Gastroesophageal sphincter (tissue), 4 donors: ENCODE measurements at regions not wholly inside any gene's neighbourhood (a gene's known extent, or its start where the extent isn't known, plus 50 kb on each side); places are given as distances from the start of the nearest gene placed in this dataset.

Experiments used
- ATAC-seq: fragments of 150-250 bp; one replicate; pipeline ENCODE4 v1.9.1; 2016; ENCODE audit warnings: mild to moderate bottlenecking, moderate library complexity
- H3K27ac ChIP-seq, 4 donors: fragments of 200-600 bp; sonication (generic) in 3 of 4; 1 replicate in 3 of 4; 2 replicates in 1 of 4; pipeline ENCODE4 v1.5.1; 2016 to 2019
- H3K27me3 ChIP-seq: fragments of 200-600 bp; sonication (generic); one replicate; pipeline ENCODE4 v1.5.1; 2019
- H3K36me3 ChIP-seq, 2 donors: fragments of 200-600 bp; sonication (generic); one replicate each; pipeline ENCODE4 v1.5.1; 2019; ENCODE audit warnings: control low read depth in 1 of 2
- H3K4me1 ChIP-seq, 3 donors: fragments of 200-600 bp; sonication (generic); 1 replicate in 2 of 3; 2 replicates in 1 of 3; pipeline ENCODE4 v1.5.1; 2016 to 2019; ENCODE audit warnings: control low read depth in 2 of 3
- H3K4me3 ChIP-seq, 2 donors: fragments of 200-600 bp; sonication (generic); one replicate each; pipeline ENCODE4 v1.5.1; 2019; ENCODE audit warnings: mild to moderate bottlenecking in 1 of 2, moderate library complexity in 1 of 2
- H3K9me3 ChIP-seq, 3 donors: fragments of 200-600 bp; sonication (generic); one replicate each; pipeline ENCODE4 v1.5.1; 2017 to 2019; ENCODE audit warnings: control low read depth in 2 of 3
- CTCF ChIP-seq, 4 experiments: fragments of 200-600 bp in 2 of 4; fragments of 450-650 bp in 2 of 4; sonication (generic) in 1 of 4; IDR thresholded peaks; one replicate each; pipeline ENCODE4 v1.5.1; 2017 to 2019; ENCODE audit warnings: antibody characterized with exemption in 4 of 4, mild to moderate bottlenecking in 2 of 4, moderate library complexity in 2 of 4
- EP300 ChIP-seq: sonication (generic); formaldehyde crosslinking; IDR thresholded peaks from one replicate; pipeline ENCODE4 v1.6.1; 2017; ENCODE audit warnings: antibody characterized with exemption, mild to moderate bottlenecking
- POLR2A ChIP-seq, 2 donors: fragments of 450-650 bp; IDR thresholded peaks; one replicate each; pipeline ENCODE4 v1.6.1; 2017; ENCODE audit warnings: antibody characterized with exemption in 2 of 2, mild to moderate bottlenecking in 2 of 2, moderate library complexity in 1 of 2
- POLR2AphosphoS5 ChIP-seq: sonication (generic); formaldehyde crosslinking; IDR thresholded peaks from one replicate; pipeline ENCODE4 v1.6.1; 2017; ENCODE audit warnings: antibody characterized with exemption
- WGBS, 2 donors: methylation state at CpG; one replicate each; pipeline ENCODE4 v1.1.5; 2018; ENCODE audit warnings: low coverage in 1 of 2; 5-methylcytosine and 5-hydroxymethylcytosine counted together

- Histone ChIP-seq H3K4me1 (no peaks in the 10 kb centered on the region), H3K27ac (no peak overlapping the region), H3K36me3 (no peaks in the 10 kb centered on the region), H3K4me3 (no peak overlapping the region), H3K27me3 (no peaks in the 10 kb centered on the region), H3K9me3 (no peaks in the 10 kb centered on the region)
- ATAC-seq = no peak
- TF ChIP-seq POLR2AphosphoS5 = no peak
- TF ChIP-seq POLR2A (IDR thresholded peaks at IDR 0.05) = no peak
- no peak for TF ChIP-seq EP300
- WGBS, 2 donors = 56 to 68% methylated on average over 2 to 3 of the region's 3 CpGs
Measured at GRCh38 chr9:107943901-107944300, 454.3 kb upstream of the KLF4 start.

DNA sequence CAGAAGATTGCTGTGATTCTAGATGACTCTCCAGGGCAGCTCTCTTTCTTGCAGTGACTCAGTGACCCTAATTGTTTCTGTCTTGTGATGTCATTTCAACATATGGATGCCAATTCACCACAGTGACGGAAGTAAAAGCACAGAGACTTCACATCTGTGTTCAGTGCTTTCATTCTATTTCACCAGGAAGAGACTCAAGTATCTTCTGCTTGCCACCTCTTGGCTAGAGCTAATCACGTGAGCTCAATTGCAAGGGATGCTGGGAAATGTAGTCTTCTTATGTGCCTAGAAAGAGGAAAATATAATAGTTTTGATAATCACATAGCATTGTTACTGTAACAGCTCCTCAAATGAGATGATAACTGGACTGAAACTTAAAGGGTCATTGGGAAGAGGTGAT lies 453.3 kb upstream of the KLF4 start:
- H3K4me1 ChIP-seq = no peaks in the 10 kb centered on the region
- no peaks in the 10 kb centered on the region for H3K9me3 ChIP-seq
- H3K36me3 ChIP-seq = no peaks in the 10 kb centered on the region
- no peak for ATAC-seq
- H3K27ac ChIP-seq = no peak overlapping the region
- 70 to 100% methylated on average over 1 of the region's 2 CpGs for WGBS, 2 donors
- no peaks in the 10 kb centered on the region for H3K27me3 ChIP-seq
- no peak overlapping the region for H3K4me3 ChIP-seq
- TF ChIP-seq EP300 = no peak
- no peak for TF ChIP-seq POLR2A (IDR thresholded peaks at IDR 0.05)
- TF ChIP-seq CTCF (IDR thresholded peaks at IDR 0.05) = no peak
- no peak for TF ChIP-seq POLR2AphosphoS5

GRCh38 chr9:107942291-107942690 lies 452.7 kb upstream of the KLF4 start:
- no peak for ATAC-seq
- Histone ChIP-seq H3K27me3 (no peaks in the 10 kb centered on the region), H3K4me3 (no peak overlapping the region), H3K4me1 (no peaks in the 10 kb centered on the region), H3K9me3 (no peaks in the 10 kb centered on the region), H3K36me3 (no peaks in the 10 kb centered on the region), H3K27ac (no peak overlapping the region)
- no peak for TF ChIP-seq POLR2AphosphoS5
- no peak for TF ChIP-seq POLR2A (IDR thresholded peaks at IDR 0.05)
- no peak for TF ChIP-seq EP300
- no peak for TF ChIP-seq CTCF (IDR thresholded peaks at IDR 0.05)
- 92 to 100% methylated on average over 1 of the region's 1 CpG for WGBS, 2 donors

DNA sequence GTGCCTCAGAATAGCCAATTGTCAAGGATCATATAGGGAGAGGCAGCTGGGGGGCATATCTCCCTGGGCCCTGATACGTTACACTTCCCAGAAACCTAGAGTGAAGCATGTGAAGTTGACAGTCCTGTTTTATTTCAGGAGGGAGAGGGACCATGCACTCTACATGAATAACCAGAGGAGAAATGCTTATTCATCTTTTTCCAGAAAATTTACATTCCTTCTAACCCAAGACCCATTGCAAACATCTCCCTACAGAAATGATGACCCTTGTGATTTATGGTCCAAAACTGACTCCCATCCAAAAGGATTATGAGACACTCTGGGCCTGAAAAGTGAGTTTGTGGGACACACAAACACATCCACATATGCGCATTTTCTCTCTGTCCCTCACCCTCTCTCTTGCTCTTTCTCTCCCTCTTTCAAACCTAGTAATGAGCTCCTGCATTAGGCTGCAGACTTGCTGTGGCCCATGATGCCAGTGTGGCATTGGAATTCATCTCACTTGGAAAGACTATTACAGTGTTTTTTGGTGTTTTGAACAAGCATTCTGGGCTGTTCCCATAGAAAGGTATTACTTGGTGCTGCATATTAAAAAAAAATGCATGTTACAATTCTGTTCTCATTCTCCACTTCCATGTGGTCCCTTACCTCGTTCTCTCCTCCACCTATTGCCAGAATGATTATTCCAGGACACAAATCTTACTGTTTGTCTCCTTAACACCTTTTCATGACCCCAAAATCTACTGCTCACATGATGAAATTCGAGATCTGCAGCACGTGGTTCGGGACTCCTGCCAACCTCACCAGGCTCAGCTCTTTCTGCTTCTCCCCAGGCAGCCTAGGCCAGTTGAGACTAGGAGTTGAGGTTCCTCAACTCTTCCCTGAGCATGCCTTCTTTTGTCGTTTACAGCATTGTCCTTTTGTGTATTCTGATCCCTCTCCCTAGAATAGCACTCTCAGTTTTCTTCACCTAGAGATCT lies 451.3 kb upstream of the KLF4 start:
- no peaks in the 10 kb centered on the region for H3K27me3 ChIP-seq
- no peaks in the 10 kb centered on the region for H3K36me3 ChIP-seq
- H3K4me3 ChIP-seq = no peak overlapping the region
- ATAC-seq = no peak
- H3K4me1 ChIP-seq = no peaks in the 10 kb centered on the region
- TF ChIP-seq POLR2A (IDR thresholded peaks at IDR 0.05) = no peak
- TF ChIP-seq EP300 = no peak
- no peak for TF ChIP-seq CTCF (IDR thresholded peaks at IDR 0.05)
- no peak for TF ChIP-seq POLR2AphosphoS5
- no peaks in the 10 kb centered on the region for H3K9me3 ChIP-seq
- 61 to 76% methylated on average over 5 to 7 of the region's 7 CpGs for WGBS, 2 donors
- H3K27ac ChIP-seq = no peak overlapping the region

DNA sequence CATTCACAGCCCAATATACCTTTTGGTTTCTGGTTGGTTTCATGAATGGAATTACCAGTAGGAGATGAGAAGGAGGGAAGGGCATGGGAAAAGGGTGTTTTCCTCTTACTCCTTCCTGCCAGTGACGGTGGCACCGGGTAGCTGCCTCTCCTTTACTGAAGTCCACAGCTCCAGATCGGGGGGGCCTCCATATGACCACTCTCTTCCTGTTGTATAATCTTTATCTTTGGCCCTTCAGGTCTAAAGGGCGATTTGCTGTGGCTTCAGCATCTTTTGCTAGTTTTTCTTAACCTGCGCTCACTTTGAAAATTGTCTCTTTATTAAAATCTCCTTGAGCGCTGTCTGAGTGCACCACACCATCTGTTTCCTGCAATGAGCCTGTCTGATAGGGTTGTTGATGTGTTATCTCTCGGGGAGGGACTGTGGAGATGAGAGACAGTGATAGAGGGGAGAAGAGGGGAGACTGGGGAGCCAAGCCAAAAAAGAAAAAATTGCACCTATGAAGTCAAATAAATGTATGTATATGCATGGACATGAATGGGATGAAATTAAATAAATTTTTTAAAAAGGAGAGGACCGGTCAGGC lies 449.3 kb upstream of the KLF4 start:
- TF ChIP-seq EP300 (no peak), POLR2A (IDR thresholded peaks at IDR 0.05) (no peak)
- no peak overlapping the region for H3K27ac ChIP-seq
- H3K4me3 ChIP-seq = no peak overlapping the region
- no peaks in the 10 kb centered on the region for H3K4me1 ChIP-seq
- no peaks in the 10 kb centered on the region for H3K36me3 ChIP-seq
- WGBS, 2 donors = 84 to 95% methylated on average over 3 to 7 of the region's 8 CpGs
- no peak for ATAC-seq
- no peaks in the 10 kb centered on the region for H3K9me3 ChIP-seq
- H3K27me3 ChIP-seq = no peaks in the 10 kb centered on the region

DNA sequence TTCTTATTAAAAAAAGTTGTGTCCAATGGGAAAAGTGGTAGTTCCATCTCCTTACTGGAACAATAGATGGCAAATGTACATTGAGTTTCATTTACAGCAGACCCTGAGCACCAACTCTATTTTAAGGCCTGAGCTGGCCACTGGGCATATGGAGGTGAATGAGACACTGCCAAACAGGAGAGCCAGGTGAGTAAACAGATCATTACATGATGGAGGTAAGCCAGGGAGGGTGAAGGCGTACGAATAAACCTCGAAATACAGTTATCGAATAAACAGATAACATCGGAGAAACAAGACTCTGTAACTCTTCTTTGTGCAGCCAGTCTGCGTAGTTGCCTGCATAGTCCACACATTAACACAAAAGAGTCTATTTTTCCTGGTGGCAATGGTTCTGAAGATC lies 446.4 kb upstream of the KLF4 start:
- Histone ChIP-seq H3K4me3 (no peak overlapping the region), H3K9me3 (no peaks in the 10 kb centered on the region), H3K4me1 (no peaks in the 10 kb centered on the region), H3K27me3 (no peaks in the 10 kb centered on the region), H3K36me3 (no peaks in the 10 kb centered on the region), H3K27ac (no peak overlapping the region)
- WGBS, 2 donors = 95 to 100% methylated on average over 6 of the region's 6 CpGs
- no peak for ATAC-seq
- TF ChIP-seq CTCF (IDR thresholded peaks at IDR 0.05) = no peak
- no peak for TF ChIP-seq POLR2AphosphoS5
- no peak for TF ChIP-seq EP300
- no peak for TF ChIP-seq POLR2A (IDR thresholded peaks at IDR 0.05)
